ENCODE measurements at regions not wholly inside any gene's neighbourhood (a gene's known extent, or its start where the extent isn't known, plus 50 kb on each side); places are given as distances from the start of the nearest gene placed in this dataset.
"Not testable (repeated sequence)": the region's sequence is repeated elsewhere in the genome, so short reads cannot be mapped to it uniquely, and the experiment has no call there.

DNA sequence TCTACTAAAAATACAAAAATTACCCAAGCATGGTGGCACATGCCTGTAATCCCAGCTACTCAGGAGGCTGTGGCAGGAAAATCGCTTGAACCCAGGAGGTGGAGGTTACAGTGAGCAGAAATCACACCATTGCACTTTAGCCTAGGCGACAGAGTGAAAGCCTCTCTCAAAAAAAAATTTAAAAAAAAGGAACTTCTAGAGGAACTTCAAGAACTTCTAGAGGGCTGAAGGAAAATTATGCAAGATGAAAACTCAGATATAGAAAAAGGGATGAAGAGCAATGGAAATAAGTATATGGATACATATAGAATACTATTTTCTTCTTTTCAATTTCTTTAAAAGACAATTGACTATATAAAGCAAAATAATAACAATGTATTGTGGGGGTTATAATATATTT, 51.2 kb upstream of the PRR5 start:
- no peak for DNase-seq

DNA sequence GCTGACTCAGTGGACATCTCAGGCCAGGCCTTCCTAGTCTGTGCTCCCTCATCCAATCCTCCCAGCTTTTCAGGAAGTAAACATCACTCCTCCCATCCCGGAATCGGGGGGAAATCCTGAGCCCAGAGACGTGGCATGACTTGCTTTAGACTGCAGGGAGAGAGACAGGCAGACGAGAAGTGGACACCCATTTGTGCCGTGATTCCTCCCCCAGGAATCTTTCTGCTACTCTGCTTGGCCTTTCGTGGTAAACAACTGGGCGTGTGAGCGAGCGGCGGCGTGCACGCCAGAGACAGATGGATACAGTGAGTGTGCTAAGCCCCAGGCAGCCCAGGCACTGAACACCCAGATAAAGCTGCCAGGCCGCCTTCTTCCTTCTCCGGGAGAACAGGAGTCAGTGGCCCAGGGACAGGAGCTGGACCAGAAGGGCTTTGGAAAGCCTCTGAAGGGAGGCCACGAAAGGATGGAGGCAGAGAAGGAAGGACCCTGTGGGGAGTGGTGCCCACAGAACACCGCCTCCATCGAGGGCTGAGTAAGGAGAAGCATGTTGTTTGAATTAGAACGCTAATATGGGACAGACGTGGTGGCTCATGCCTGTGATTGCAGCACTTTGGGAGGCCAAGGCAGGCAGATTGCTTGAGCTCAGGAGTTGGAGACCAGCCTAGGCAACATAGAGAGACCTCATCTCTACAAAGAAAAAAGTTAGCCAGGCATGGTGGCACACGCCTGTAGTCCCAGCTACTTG, 53.0 kb upstream of the PRR5 start:
- no peak for DNase-seq

DNA sequence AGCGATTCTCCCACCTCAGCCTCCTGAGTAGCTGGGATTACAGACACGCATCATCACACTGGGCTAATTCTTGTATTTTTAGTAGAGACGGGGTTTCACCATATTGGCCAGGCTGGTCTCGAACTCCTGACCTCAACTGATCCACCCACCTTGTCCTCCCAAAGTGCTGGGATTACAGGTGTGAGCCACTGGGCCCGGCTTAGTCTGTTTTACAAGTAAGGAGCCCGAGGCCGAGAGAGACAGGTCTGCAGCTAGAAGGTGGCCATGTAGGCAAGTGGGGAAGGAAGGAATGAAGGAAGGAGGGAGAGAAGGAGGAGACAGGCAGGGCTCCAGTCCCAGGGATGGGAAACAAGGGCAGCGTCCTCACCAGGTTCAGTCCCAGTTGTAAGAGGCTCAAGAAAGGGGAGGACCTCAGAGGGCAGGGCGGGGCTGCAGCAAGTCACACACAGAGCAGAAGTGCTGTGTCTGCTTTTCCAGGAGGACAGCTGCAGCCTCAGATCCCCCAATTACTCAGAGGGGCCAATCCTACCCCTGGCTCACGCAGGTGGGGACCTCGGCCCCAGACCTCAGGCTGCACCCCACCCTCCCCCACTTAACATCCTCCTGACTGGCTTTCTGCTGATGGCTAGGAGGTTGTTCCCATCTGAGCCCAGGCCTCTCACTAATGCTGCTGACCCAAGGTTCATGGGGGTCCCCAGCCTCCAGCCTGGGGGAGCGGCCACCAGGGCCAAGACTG, 53.8 kb upstream of the PRR5 start:
- DNase-seq = no peak

DNA sequence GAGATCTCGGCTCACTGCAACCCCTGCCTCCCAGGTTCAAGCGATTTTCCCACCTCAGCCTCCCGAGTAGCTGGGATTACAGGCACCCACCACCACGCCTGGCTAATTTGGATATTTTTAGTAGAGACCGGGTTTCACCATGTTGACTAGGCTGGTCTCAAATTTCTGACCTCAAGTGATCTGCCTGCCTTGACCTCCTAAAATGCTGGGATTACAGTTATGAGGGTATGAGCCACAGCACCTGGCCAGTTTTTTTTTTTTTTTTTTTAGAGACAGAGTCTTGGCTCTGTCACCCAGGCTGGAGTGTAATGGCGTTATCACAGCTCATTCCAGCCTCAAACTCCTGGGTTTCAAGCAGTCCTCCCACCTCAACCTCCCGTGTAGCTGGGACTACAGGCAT, 54.9 kb upstream of the PRR5 start:
- DNase-seq = no peak

DNA sequence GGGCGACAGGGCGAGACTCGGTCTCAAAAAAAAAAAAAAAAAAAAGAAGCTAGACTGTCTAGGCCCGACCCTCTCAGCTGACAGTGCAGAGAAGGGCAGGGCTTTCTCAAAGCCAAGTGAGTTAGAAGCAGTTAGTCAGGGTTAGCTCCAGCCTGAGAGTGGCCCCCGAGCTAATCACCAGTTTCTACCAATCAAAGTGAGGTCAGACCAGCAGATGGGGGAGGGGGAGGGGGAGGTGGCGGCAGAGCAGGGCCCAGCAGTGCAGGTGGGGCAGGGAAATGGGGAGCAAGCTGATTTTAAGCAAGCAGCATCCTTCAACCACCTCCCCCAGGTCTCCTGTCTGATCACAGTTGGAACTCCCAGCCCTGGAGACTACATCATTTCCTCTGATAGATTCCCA, 55.3 kb upstream of the PRR5 start:
- DNase-seq = no peak

DNA sequence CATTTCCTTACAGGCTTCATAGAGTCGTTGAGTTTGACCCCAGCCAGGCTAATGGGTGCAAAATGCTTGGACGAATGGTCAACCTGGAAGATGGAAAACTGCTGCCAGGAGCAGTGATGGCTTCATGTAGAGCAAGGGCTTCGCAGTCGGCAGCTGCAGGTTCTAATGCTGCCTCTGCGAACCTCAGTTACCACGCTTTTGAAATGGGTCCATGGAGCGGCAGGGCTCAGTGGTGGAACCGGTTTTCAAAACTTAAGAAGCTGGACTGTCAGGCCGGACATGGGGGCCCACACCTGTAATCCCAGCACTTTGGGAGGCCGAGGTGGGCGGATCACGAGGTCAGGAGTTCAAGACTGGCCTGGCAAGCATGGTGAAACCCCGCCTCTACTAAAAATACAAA, 55.9 kb upstream of the PRR5 start:
- no peak for DNase-seq

DNA sequence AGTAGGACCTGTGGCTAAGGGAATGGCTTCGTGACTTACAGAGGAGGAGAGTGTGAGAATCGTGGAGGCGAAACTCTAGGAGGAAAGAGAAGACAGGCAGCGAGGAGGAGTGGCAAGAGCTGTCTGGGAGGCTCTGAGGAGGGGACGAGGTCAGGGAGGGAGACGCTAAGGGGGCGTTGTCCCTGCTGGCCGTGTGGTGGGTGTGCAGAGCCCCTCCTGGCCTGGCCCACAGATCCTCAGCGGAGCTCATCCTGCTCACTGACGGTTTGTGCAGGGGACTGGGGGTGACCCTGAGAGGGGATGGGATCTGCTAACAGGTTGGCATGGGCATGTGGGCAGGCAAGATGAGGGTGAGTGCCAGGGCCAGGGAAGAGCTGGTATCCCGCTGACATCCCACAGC, 56.5 kb upstream of the PRR5 start:
- no peak for DNase-seq

DNA sequence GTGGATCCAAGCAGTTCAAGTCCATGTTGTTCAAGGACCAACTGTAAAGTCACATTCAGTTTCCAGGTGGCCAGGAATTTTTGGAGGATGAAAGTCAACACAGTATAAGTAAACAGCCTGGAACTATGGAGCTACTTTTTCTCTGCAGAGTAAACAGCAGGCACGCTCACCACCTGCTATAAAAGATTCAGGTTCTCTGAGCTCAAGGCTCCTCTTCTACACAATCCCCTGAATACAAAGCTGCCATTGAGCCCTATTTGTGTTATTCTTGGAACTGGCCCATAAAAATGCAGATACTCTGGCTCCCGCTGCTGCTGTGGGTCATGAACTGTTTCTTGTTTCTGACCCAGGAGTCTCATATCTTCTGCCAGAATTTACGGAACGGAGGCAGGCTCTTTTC, 56.9 kb upstream of the PRR5 start:
- DNase-seq = no peak

DNA sequence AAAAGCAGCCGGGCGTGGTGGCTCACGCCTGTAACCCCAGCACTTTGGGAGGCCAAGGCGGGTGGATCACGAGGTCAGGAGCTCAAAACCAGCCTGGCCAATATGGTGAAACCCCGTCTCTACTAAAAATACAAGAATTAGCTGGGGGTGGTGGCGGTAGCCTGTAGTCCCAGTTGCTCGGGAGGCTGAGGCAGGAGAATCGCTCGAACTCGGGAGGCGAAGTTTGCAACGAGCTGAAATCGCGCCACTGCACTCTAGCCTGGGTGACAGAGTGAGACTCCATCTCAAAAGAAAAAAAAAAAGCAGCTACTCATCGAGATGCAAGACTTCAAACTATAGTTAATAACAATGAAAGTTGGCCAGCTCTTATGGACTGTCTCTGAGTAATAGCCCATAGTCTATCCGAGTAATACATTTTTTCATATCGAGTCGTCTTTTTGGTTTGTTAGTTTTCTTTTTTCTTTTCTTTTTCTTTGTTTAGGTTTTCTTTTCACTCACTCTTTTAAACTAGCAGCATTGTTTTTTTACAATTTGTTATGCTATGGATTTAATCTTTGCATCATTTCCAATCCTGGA, 58.4 kb upstream of the PRR5 start:
- DNase-seq = not testable (repeated sequence)

DNA sequence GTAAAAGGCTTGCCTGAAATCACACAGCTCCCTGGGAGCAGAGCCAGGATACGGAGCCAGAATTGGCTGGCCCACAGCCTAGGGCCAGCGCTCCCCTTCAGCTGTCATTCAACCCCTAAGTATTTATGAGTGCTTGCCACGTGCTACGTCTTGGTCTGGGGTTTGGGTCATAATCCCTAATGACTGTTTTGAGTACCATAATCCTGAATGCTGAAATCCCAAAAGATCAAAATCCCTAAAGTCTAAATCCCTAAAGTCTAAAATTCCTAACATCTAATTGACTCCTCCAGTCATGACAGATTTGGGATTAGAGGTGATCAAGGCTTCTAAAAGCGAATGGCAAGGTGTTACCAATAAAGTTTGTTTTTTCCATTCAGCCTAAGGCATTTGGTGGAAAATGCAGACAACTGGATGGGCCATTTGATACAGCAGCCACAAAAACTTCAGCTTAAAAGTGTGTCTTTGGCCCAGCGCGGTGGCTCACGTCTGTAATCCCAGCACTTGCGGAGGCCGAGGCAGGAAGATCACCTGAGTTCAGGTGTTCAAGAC, 59.8 kb upstream of the PRR5 start:
- DNase-seq = no peak

DNA sequence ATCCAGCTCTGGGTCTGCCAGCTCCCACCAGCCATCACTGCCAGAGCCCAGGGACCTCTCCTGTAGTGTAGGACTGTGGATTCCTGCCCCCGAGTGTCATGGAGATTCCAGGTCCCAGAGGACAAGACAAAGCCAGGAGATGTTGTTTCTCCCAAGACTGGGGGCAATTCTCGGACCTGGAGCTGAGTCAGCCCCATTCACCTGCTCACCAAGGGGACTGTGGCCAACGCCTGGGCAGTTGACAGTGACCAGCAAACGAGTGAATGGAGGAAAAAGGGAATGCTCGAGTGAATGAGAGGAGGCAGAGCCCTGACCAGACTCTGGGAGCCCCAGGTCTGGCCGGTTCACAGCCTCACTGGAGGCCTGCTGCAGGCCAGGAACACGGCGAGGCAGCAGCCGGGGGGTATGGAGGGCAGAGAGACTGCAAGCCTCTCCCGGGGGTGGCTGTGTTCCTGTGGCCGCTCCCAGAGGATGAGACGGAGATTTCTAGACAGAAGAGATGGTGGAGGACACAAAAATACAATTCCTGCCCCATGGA, 61.3 kb upstream of the PRR5 start:
- no peak for DNase-seq

DNA sequence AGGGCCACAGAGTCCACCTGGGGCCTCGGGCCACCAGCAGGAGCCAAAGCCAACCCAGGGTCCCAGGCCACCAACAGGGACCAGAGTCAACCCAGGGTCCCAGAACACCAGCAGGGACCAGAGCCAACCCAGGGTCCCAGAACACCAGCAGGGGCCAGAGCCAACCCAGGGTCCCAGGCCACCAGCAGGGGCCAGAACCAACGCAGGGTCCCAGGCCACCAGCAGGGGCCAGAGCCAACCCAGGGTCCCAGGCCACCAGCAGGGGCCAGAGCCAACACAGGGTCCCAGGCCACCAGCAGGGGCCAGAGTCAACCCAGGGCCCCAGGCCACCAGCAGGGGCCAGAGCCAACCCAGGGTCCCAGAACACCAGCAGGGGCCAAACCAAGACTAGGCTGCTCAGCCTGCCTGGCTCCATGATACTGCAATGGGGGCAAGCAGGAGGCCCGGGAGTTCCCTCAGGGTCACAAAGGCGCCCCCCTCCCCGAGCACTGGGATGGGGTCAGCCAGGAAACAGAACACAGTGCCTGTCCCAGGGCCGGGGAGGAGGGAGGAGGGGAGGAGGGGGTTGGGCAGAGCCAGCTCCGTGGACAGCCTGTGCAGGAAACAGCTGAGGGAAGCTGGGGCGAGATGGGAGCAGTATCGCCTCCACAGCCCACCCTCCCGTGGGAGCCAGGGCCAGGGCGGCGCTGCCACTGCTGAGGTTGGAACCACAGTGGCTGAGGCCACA, 62.0 kb upstream of the PRR5 start:
- no peak for DNase-seq

DNA sequence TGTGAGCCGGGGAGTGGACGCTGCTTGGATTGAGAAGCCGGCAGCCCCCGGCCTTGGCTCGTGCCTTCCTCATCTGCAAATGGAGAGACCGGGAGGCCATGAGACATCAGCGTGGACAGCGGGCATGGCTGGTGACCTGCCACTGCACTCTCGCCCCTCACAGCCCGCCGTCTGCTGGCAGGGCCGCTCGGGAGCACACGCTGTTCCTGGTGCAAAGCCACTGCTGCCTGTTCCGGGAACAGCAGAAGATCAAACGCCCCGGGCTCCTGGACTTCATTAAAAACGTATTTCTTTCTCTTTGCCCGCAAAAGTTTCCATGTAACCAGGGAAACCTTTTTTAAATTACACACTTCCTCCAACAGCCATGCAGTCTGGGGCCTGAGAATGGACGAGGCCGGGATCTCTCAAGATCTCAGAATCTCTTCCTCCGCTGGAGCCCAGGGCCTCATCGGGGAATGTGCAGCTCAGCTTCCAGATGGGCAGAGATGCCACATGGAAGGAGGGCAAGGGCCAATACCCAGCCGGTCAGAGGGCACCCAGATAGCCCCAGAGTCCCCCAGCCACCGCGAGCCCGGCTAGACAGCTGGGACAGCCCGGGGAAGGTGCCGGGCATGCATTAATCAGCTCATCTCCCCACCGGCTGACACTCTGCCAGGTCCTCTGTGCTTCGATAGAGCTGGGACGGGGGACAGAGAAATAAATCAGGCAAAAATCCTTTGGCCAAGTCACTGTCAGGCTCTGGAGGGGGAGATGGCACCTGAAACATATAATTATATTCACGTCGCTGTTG, 62.8 kb upstream of the PRR5 start:
- DNase-seq = no peak

DNA sequence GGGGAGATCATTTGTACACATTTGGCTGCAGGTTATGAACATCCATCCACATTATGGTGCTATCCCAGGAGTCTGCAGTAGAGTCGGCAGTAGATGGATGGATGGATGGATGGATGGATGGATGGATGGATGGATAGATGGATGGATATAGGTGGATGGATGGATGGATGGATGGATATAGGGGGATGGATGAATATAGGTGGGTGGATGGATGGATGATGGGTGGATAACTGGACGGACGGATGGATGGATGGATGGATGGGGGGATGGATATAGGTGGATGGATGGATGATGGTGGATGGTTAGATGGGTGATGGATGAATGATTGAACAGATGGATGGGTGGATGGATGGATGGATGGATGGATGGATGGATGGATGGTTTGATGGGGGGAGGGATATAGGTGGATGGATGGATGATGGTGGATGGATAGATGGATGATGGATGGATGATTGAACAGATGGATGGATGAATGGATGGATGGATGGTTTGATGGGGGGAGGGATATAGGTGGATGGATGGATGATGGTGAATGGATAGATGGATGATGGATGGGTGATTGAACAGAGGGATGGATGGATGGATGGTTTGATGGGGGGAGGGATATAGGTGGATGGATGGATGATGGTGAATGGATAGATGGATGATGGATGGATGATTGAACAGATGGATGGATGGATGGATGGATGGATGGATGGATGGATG, 65.3 kb upstream of the PRR5 start:
- DNase-seq = not testable (repeated sequence)

DNA sequence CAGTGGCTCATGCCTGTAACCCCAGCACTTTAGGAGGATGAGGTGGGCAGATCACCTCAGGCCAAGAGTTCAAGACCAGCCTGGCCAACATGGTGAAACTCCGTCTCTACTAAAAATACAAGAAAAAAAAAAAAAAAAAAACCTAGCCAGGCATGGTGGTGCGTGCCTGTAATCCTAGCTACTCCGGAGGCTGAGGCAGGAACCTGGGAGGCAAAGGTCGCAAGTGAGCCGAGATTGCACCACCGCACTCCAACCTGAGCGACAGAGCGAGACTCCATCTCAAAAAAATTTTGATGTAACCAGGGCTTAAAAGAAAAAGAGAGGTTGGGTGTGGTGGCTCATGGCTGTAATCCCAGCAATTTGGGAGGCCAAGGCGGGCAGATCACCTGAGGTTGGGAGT, 66.4 kb upstream of the PRR5 start:
- not testable (repeated sequence) for DNase-seq

DNA sequence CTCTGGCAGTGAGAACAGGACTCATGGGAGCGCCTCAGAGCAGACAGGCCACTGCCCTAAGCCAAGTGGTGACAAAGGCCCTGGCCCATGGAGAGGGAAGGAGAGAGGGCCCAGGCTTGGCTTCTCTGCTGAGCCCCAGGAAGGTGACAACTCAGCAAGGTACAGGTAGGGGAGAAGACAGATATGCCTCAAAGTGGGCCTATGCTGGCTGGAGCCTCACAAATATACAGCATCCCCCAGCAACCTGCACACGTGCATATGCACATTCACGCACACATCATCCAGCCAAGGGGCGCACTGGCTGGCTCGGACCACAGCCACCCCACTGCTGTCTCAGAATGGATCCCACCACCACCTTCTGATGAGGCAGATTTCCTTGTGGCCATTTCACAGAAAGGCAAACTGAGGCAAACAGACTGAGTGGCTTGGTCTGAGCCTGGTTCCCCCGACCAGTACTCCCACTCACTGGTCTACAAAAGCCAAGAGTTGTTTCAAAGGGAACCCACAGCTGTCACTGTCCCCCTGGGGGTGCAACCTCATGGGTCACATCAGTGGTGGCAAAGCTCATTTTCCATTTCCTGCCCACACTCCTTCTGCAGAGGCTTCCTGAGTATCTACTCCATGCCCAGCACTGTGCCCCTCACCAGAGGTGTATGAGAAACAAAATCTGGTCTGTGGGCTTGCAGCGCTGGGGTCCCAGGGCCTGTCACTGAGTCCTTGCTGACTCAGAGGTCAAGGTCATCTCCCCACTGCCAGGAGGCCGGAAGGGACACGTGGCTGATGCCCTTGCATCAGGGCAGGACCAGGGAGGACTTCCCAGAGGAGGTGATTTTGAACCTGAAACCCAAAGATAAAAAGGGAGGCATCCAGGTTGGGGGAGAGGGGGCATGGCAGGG, 67.3 kb upstream of the PRR5 start:
- DNase-seq = no peak

DNA sequence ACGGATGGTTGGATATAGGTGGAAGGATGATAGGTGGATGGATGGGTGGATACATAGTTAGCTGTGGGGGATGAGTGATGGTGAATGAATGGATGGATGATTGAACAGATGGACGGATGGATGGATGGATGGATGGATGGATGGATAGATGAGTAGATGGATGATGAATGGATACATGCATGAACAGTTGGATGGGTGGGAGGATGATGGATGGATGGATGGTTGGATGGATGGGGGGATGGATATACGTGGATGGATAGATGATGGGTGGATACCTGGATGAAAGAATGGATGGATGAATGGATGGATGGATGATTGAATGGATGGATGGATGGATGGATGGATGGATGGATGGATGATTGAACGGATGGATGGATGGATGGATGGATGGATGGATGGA, 68.4 kb upstream of the PRR5 start:
- DNase-seq = no peak

DNA sequence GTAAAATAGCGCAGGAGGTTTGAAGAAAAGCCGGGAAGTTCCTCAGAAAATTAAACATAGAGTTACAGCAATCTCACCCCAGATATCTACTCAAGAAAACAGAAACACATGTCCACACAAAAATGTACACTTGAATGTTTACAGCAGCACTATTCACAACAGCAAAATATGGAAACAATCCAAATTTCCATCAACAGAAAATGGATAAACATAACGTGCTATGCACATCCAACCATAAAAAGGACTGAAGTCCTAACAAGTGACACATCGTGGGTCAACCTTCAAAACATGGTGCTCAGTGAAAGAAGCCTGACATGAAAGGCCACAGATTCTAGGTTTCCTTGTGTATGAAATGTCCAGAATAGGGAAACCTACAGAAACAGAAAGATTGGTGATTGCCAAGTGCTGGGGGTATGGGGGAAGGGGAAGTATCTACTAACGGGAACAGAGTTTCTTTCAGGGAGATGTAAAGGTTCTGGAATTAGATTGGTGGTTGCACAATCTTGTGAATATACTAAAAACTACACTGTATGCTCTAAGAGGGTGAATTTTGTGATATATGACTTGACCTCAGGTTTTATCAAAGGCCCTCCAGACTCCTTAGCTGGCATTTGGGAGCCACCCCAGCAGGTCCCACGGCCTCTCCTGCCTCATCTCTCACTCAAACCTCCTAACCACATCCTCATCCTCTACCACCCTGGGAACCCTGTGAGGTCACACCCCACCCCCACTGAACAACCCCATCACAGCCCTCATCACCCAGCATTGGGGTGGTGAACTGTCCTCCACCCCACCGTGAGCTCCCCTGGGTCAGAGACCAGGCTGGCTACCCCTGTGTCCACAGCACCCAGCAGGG, 69.2 kb upstream of the PRR5 start:
- DNase-seq = no peak

DNA sequence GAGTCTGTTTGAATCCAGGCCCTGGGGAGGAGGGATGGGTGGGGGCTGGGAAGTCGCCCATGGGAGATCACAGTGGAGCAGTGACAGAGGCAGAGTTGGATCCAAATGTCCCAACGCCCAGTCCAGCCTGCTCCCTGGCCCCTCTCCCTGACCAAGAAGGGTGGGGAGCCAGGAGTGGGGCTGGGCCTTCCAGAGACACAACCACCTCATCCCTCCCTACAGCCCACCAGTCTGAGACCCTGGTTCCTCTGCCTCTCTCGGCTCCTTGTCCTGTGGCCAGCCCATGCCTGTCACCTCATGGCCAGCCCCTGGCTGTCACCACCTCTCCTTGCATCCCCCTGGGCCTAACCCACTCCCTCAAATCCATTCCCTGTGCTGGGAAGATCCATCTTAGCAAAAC, 71.2 kb upstream of the PRR5 start:
- DNase-seq = no peak

DNA sequence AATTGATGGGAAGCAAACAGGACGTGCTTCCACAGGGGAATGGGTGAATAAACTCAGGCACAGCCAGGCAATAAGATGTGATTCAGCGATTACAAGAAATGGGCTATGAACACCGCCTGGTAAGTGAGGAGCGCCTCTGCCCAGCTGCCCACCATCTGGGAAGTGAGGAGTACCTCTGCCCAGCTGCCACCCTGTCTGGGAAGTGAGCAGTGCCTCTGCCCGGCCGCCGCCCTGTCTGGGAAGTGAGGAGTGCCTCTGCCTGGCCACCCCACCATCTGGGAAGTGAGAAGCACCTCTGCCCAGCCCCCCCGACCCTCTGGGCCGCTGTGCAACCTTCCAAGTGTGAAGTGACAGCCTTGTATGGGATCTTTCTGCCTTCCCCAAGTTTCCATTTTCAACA, 73.2 kb upstream of the PRR5 start:
- DNase-seq = no peak
